CD14-positive monocyte (primary cell): ENCODE measurements at regions not wholly inside any gene's neighbourhood (a gene's known extent, or its start where the extent isn't known, plus 50 kb on each side); places are given as distances from the start of the nearest gene placed in this dataset.

ENCODE experiments used
- DNase-seq, 3 donors: peaks; one replicate each; pipeline ENCODE4 v3.0.0-alpha.2; 2011 to 2022
- H2AFZ ChIP-seq: 2 replicates; pipeline ENCODE4 v1.6.0; 2012; ENCODE audit warnings: mild to moderate bottlenecking, low read depth, low read length, inconsistent platforms; ENCODE audit not compliant: insufficient read depth, poor library complexity, severe bottlenecking
- H3K27ac ChIP-seq, 2 donors: 1 replicate in 1 of 2; 2 replicates in 1 of 2; pipeline ENCODE4 v1.5.1; 2012 to 2013; ENCODE audit warnings: low read length in 2 of 2, control low read depth in 1 of 2, inconsistent platforms in 1 of 2, low read depth in 1 of 2, mild to moderate bottlenecking in 1 of 2
- H3K27me3 ChIP-seq, 2 donors: one replicate each; pipeline versions ENCODE4 v1.6.0 to v1.6.1; 2011 to 2013; ENCODE audit warnings: low read length in 2 of 2; ENCODE audit not compliant: control insufficient read depth in 2 of 2, insufficient read depth in 2 of 2
- H3K36me3 ChIP-seq, 2 donors: replicated peaks in 1 of 2; 1 replicate in 1 of 2; 2 replicates in 1 of 2; pipeline versions ENCODE4 v1.5.1 to v1.6.1; 2012 to 2013; ENCODE audit warnings: low read length in 2 of 2, control low read depth in 1 of 2, inconsistent platforms in 1 of 2, mild to moderate bottlenecking in 1 of 2; ENCODE audit not compliant: insufficient read depth in 2 of 2, control insufficient read depth in 1 of 2
- H3K4me1 ChIP-seq, 2 donors: 1 replicate in 1 of 2; 2 replicates in 1 of 2; pipeline versions ENCODE4 v1.5.1 to v1.6.1; 2012 to 2013; ENCODE audit warnings: low read length in 2 of 2, control low read depth in 1 of 2, inconsistent platforms in 1 of 2, mild to moderate bottlenecking in 1 of 2, moderate library complexity in 1 of 2; ENCODE audit not compliant: insufficient read depth in 2 of 2, control insufficient read depth in 1 of 2
- H3K4me2 ChIP-seq: replicated peaks from 2 replicates; pipeline ENCODE3; 2012; ENCODE audit warnings: low read length, moderate library complexity, mild to moderate bottlenecking; ENCODE audit not compliant: poor library complexity, severe bottlenecking; ENCODE audit errors: extremely low read depth
- H3K4me3 ChIP-seq, 3 experiments: fragments of 200-600 bp in 1 of 3; sonication (generic) in 1 of 3; replicated peaks in 1 of 3; 1 replicate in 2 of 3; 2 replicates in 1 of 3; pipeline ENCODE4 v1.5.1; 2011 to 2013; ENCODE audit warnings: low read length in 3 of 3, mild to moderate bottlenecking in 3 of 3, control low read depth in 2 of 3, low read depth in 2 of 3, inconsistent platforms in 1 of 3, moderate library complexity in 1 of 3
- H3K79me2 ChIP-seq: 2 replicates; pipeline ENCODE4 v1.6.0; 2012; ENCODE audit warnings: mild to moderate bottlenecking, control low read depth, inconsistent platforms, low read length, moderate library complexity; ENCODE audit not compliant: insufficient read depth
- H3K9ac ChIP-seq: 2 replicates; pipeline ENCODE4 v1.6.0; 2017; ENCODE audit warnings: low read length, mild to moderate bottlenecking; ENCODE audit not compliant: insufficient read depth, poor library complexity, severe bottlenecking
- H3K9me3 ChIP-seq, 2 donors: replicated peaks in 1 of 2; 1 replicate in 1 of 2; 2 replicates in 1 of 2; pipeline versions ENCODE4 v1.5.1 to v1.6.1; 2012 to 2013; ENCODE audit warnings: low read length in 2 of 2, control low read depth in 1 of 2; ENCODE audit not compliant: control insufficient read depth in 1 of 2, insufficient read depth in 1 of 2
- H4K20me1 ChIP-seq: 2 replicates; pipeline ENCODE4 v1.6.0; 2012; ENCODE audit warnings: mild to moderate bottlenecking, low read length, control low read depth, moderate library complexity; ENCODE audit not compliant: insufficient read depth
- H3K27ac Mint-ChIP-seq, 7 donors: one replicate each; pipeline ENCODE4 v1.8.0; 2020; ENCODE audit warnings: mild to moderate bottlenecking in 7 of 7, mixed read lengths in 7 of 7, moderate library complexity in 6 of 7, inconsistent platforms in 2 of 7
- H3K27me3 Mint-ChIP-seq, 3 donors: one replicate each; pipeline ENCODE4 v1.8.0; 2021 to 2022; ENCODE audit warnings: low read depth in 3 of 3, mild to moderate bottlenecking in 3 of 3, mixed read lengths in 3 of 3, moderate library complexity in 3 of 3, inconsistent platforms in 1 of 3
- H3K36me3 Mint-ChIP-seq, 2 donors: one replicate each; pipeline ENCODE4 v1.8.0; 2020; ENCODE audit warnings: mixed read lengths in 2 of 2, inconsistent platforms in 1 of 2, mild to moderate bottlenecking in 1 of 2
- H3K4me1 Mint-ChIP-seq: one replicate; pipeline ENCODE4 v1.8.0; 2020; ENCODE audit warnings: mild to moderate bottlenecking, mixed read lengths
- H3K4me3 Mint-ChIP-seq, 2 donors: one replicate each; pipeline ENCODE4 v1.8.0; 2020; ENCODE audit warnings: mild to moderate bottlenecking in 2 of 2, mixed read lengths in 2 of 2, moderate library complexity in 1 of 2
- H3K9me3 Mint-ChIP-seq, 7 donors: one replicate each; pipeline ENCODE4 v1.8.0; 2020 to 2022; ENCODE audit warnings: mixed read lengths in 7 of 7, mild to moderate bottlenecking in 6 of 7, moderate library complexity in 6 of 7, inconsistent platforms in 2 of 7
- WGBS: methylation state at CpG from one replicate; pipeline ENCODE4 v1.1.5; 2013; ENCODE audit warnings: missing lambda C conversion rate; ENCODE audit not compliant: insufficient coverage; 5-methylcytosine and 5-hydroxymethylcytosine counted together
- intact Hi-C, 2 donors: fragments of 100-400 bp; cut with micrococcal nuclease; formaldehyde crosslinking; loops; one replicate each; pipeline versions ENCODE4 v1.15.0 to v1.15.1; 2023
- TF ChIP-seq, protein P1 (sequence below): fragments of 200-600 bp; IDR thresholded peaks from one replicate; pipeline ENCODE4 v1.8.0; 2022; ENCODE audit warnings: antibody characterized with exemption, mild to moderate bottlenecking

DNA sequence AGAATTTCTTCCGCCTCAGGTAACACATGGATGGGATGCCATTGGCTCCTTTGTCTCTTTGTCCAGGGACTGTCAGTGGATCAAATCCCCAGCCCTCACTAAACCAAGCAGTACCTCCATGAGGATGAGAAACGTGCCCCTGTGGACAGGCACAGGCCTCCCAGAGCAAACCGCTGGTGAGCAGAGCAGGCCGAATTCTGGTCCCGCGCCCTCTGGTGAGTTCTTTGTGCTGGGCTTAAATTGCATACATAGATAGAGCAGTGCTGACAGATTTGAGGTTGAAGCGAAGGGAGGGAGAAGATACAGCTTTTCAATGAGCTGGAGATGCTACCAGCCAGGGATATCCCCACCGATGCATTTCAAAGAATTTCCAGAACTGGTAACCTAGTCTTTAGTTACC lies 143.8 kb downstream of the HSD17B3 start:
- Histone ChIP-seq H3K9me3 (no peaks in the 10 kb centered on the region), H2AFZ (no peak overlapping the region), H3K4me2 (no peak overlapping the region), H3K27ac (no peak overlapping the region), H3K4me3 (no peak overlapping the region), H3K79me2 (no peaks in the 10 kb centered on the region), H3K4me1 (peaks cover 7 to 8% of the 10 kb centered on the region in 2 donors), H3K9ac (no peak overlapping the region), H3K36me3 (no peaks in the 10 kb centered on the region), H3K27me3 (no peaks in the 10 kb centered on the region), H4K20me1 (no peaks in the 10 kb centered on the region)
- H3K4me3 Mint-ChIP-seq: no peak overlapping the region
- peaks cover 29% of the 10 kb centered on the region for H3K4me1 Mint-ChIP-seq
- intact Hi-C loops: no loop called here
- TF ChIP-seq, protein P1, sequence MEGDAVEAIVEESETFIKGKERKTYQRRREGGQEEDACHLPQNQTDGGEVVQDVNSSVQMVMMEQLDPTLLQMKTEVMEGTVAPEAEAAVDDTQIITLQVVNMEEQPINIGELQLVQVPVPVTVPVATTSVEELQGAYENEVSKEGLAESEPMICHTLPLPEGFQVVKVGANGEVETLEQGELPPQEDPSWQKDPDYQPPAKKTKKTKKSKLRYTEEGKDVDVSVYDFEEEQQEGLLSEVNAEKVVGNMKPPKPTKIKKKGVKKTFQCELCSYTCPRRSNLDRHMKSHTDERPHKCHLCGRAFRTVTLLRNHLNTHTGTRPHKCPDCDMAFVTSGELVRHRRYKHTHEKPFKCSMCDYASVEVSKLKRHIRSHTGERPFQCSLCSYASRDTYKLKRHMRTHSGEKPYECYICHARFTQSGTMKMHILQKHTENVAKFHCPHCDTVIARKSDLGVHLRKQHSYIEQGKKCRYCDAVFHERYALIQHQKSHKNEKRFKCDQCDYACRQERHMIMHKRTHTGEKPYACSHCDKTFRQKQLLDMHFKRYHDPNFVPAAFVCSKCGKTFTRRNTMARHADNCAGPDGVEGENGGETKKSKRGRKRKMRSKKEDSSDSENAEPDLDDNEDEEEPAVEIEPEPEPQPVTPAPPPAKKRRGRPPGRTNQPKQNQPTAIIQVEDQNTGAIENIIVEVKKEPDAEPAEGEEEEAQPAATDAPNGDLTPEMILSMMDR: no peak
- no peaks in the 10 kb centered on the region for H3K36me3 Mint-ChIP-seq
- 96% methylated on average over 4 of the region's 8 CpGs for WGBS
- H3K27me3 Mint-ChIP-seq: peaks cover 0 to 3% (median 0%) of the 10 kb centered on the region in 3 donors
- no peak overlapping the region for H3K27ac Mint-ChIP-seq
- DNase-seq: no peak
- peaks cover 0 to 8% (median 0%) of the 10 kb centered on the region in 7 donors for H3K9me3 Mint-ChIP-seq

DNA sequence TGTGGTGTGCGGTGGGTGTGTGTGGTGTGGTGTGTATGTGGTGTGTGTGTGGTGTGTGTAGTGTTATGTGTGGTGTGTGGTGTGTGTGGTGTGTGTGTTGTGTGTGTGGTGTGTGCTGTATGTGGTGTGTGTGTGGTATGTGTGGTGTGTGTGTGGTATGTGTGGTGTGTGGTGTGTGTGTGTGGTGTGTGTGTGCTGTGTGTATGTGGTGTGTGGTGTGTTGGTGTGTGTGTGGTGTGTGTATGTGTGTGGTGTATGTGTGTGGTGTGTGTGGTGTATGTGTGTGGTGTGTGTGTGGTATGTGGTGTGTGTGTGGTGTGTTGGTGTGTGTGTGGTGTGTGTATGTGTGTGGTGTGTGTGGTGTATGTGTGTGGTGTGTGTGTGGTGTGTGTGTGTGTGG lies 144.3 kb downstream of the HSD17B3 start:
- Mint-ChIP-seq H3K4me1 (peaks cover 25% of the 10 kb centered on the region), H3K4me3 (peak overlapping the region in 1 of 2 donors; percentile 27), H3K36me3 (no peaks in the 10 kb centered on the region), H3K27ac (peak overlapping the region in 1 of 7 donors; percentile 82), H3K27me3 (peaks cover 0 to 3% (median 0%) of the 10 kb centered on the region in 3 donors), H3K9me3 (peaks cover 0 to 8% (median 0%) of the 10 kb centered on the region in 7 donors)
- Histone ChIP-seq H4K20me1 (no peaks in the 10 kb centered on the region), H3K79me2 (no peaks in the 10 kb centered on the region), H3K36me3 (no peaks in the 10 kb centered on the region), H3K9me3 (no peaks in the 10 kb centered on the region), H3K9ac (no peak overlapping the region), H3K27me3 (no peaks in the 10 kb centered on the region), H2AFZ (no peak overlapping the region), H3K4me1 (peaks cover 7 to 8% of the 10 kb centered on the region in 2 donors), H3K4me3 (no peak overlapping the region), H3K27ac (no peak overlapping the region), H3K4me2 (no peak overlapping the region)
- TF ChIP-seq, protein P1: no peak
- DNase-seq: no peak
- intact Hi-C loops: no loop called here
- 0% methylated on average over 1 of the region's 1 CpG for WGBS
